GDM1 (cell line): ENCODE measurements at regions not wholly inside any gene's neighbourhood (a gene's known extent, or its start where the extent isn't known, plus 50 kb on each side); places are given as distances from the start of the nearest gene placed in this dataset.

Source experiments
- DNase-seq: peaks from one replicate; lab custom pipeline; 2025; lab: John Stamatoyannopoulos, UW

GRCh38 chr13:44055681-44056080 lies 176.0 kb downstream of the LACC1 start:
- peak; percentile 4 for DNase-seq

GRCh38 chr13:44058067-44058466 lies 178.4 kb downstream of the LACC1 start:
- DNase-seq: no peak

- DNase-seq: no peak
These were observed 179.0 kb downstream of the LACC1 start for GRCh38 chr13:44058624-44059215.

DNA sequence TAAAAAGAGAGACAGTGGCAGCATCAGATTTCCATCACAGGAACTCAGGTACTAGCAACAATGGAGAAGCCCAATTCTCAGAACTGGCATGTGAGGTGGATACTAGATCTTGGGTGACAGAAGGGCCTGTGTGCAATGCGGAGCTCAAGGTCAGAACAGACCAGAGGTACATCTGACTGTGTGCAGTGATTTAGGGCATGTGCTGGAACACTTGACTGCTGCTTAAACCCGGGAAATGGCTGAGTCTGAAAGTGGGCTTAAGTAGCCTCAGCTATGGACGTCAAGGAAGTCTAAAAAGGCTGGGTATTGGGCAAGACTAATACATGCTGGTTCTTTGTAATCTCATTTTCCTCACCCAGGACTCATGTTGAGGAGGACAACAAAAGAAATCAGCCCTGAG lies 182.2 kb downstream of the LACC1 start:
- DNase-seq: no peak

DNA sequence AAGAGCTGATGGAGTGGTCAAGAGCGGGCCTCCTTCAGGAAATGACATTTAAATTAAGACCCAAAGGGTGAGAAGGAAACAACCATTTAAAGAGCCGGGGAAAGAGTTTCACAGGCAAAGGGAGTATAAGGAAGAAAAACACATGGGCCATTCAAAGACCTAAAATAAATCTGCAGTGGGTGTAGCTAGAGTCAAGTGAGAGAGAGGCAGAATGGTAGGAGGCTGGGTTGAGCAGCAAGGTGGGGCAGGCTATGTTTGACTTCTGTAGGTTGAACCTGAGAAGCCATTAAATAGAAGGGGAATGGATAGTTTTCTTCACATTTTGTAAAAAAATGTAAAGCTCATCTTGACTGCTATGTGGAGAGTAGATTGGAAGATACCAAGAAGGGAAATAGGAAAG lies 183.8 kb downstream of the LACC1 start:
- no peak for DNase-seq

DNA sequence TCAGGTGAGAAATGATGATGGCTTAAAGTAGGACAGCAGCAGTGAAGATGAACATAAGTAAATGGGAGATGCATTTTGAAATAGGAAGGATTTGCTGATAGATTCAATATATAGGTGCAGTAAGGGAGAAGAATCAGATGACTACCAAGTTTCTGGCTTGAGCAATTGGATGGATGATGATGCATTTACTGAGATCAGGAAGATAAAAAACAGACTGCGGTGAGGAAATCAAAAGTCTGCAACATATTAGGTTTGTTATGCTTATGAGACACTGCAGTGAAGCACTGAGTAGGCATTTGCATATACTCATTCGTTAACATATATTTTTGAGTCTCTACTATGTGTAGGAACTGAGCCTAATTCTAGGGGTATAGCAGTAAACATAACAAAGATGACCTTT lies 184.2 kb downstream of the LACC1 start:
- no peak for DNase-seq

- DNase-seq: no peak
These were observed 184.7 kb downstream of the LACC1 start for GRCh38 chr13:44064357-44064756.

- DNase-seq: no peak
These were observed 188.5 kb downstream of the LACC1 start for GRCh38 chr13:44068169-44068568.

GRCh38 chr13:44068737-44069136 lies 189.0 kb downstream of the LACC1 start:
- DNase-seq: no peak

- no peak for DNase-seq
These were observed 192.8 kb downstream of the LACC1 start for GRCh38 chr13:44072536-44072935.

- no peak for DNase-seq
These were observed 194.9 kb downstream of the LACC1 start for GRCh38 chr13:44074611-44075010.

- no peak for DNase-seq
These were observed 195.4 kb downstream of the LACC1 start for GRCh38 chr13:44075113-44075512.

DNA sequence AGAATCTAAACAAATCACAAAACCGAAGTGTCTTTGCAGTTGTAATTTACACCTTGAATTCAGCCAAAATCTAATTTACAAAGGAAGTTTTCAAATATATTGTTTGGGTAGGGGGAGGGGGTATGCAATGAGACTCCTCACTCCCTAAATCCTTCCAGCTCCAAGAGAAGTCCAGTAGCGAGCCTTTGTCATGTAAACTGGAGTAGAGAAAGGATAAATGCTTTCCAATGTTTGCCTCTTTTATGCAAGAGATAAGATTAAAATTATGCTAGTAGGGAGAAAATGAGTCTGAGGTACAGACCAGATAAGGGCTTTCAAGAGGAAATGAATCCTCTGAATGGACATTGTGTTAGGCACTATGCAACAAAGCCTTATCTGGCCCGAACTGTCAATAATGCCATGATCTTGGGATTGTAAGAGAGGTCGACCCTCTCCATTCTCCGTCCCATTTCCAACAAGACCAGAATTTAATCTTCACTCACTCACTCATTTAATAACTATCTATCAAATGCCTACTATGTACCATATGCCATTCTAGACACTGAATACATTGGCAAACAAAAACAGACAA lies 199.2 kb downstream of the LACC1 start:
- no peak for DNase-seq

DNA sequence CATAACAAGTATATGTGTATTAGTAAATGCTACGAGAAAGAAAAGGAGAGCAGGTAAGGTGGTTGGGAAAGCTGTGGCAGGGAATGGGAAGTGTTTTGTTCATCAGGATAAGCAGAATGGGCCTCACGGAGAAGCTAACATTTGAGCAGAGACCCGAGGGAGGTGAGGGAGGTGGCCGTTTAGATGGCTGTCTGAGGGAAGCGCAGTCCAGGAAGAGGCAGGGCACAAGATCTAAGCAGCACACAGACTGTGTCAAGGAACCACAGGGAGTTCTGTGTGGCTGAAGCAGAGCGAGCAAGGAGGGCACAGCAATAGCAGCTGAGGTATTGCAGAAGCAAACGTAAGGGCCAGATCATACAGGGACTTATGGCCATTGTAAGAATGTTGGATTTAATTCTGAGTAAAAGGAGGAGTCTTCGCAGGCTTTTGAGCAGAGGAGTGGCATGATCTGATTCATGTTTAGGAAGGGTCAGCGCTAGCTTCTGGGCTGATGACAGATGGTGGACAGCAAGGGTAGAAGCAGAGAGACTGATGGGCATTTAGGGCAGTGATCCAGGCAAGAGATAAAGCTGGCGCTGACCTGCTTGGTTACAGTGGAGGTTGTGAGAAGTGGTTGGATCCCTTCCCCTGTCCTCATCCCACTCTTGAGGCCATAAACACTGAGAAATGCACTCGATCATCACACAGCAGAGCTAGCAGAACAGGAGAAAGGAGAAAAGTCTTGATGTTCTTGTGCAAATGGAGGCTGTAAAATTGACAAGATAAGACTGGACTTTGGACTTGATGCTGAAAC lies 199.9 kb downstream of the LACC1 start:
- no peak for DNase-seq

DNA sequence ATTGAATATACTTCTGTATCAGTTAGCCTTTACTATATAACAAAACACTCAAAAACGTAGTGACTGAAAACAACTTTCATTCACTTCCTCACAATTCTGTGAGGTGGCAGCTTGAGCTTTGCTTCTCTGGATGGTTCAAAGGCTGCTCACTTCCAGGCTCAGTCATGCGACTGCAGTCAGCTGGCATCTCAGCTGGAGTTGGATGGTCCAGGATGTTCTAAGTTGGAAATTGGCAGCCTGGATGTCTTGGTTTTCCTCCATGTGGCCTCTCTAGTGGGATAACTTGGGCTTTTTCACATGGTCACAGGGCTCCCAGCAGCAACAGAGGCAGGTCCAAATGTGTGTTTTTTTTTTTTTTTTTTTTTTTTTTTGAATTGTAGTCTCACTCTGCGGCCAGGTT lies 204.4 kb downstream of the LACC1 start:
- DNase-seq: no peak

DNA sequence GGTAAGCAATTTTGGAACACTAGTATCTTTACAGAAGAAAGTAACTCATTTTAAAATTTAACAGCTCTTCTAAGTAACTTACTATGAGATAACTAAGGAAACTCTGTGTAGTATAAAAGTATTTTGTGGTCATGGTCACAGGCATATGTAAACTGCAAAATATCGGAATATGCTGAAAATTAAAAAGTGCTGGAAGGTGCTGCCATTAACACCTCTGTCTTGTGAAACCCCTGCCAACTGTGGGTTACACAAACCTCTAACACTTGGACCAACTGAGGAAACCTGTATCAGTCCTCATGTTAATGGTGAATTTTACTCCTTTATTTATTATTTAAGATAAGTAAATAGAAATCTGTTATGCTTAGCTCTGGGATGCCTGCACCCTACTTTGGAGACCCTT lies 206.7 kb downstream of the LACC1 start:
- DNase-seq: no peak

- no peak for DNase-seq
These were observed 208.7 kb downstream of the LACC1 start for GRCh38 chr13:44088411-44088810.

GRCh38 chr13:44088991-44089413 lies 209.3 kb downstream of the LACC1 start:
- DNase-seq: no peak

- DNase-seq: no peak
These were observed 209.7 kb downstream of the LACC1 start for GRCh38 chr13:44089452-44089851.

GRCh38 chr13:44092078-44092970 lies 212.6 kb downstream of the LACC1 start:
- no peak for DNase-seq

- no peak for DNase-seq
These were observed 214.2 kb downstream of the LACC1 start for GRCh38 chr13:44093607-44094564.
